Spleen (tissue), 11 donors: ENCODE measurements at regions not wholly inside any gene's neighbourhood (a gene's known extent, or its start where the extent isn't known, plus 50 kb on each side); places are given as distances from the start of the nearest gene placed in this dataset.
"Not testable (repeated sequence)": the region's sequence is repeated elsewhere in the genome, so short reads cannot be mapped to it uniquely, and the experiment has no call there.

Experiments used
- DNase-seq: peaks from one replicate; pipeline ENCODE4 v3.0.0-alpha.2; 2020
- H3K27ac ChIP-seq, 8 donors: fragments of 200-600 bp; sonication (generic) in 7 of 8; 1 replicate in 4 of 8; 2 replicates in 4 of 8; pipeline versions ENCODE4 v1.5.0 to v1.8.0; 2016 to 2021; ENCODE audit warnings: inconsistent platforms in 4 of 8, mild to moderate bottlenecking in 4 of 8, moderate library complexity in 1 of 8
- H3K27me3 ChIP-seq, 7 donors: fragments of 200-600 bp; sonication (generic) in 6 of 7; replicated peaks in 1 of 7; 1 replicate in 4 of 7; 2 replicates in 3 of 7; pipeline versions ENCODE4 v1.5.0 to v1.8.0; 2016 to 2021; ENCODE audit warnings: inconsistent platforms in 3 of 7, mild to moderate bottlenecking in 1 of 7
- H3K36me3 ChIP-seq, 6 donors: fragments of 200-600 bp; sonication (generic) in 5 of 6; 1 replicate in 4 of 6; 2 replicates in 2 of 6; pipeline versions ENCODE4 v1.5.0 to v1.8.0; 2016 to 2021; ENCODE audit warnings: inconsistent platforms in 2 of 6
- H3K4me1 ChIP-seq, 6 donors: fragments of 200-600 bp; sonication (generic) in 5 of 6; 1 replicate in 3 of 6; 2 replicates in 3 of 6; pipeline versions ENCODE4 v1.5.0 to v1.8.0; 2016 to 2021; ENCODE audit warnings: inconsistent platforms in 3 of 6
- H3K4me3 ChIP-seq, 8 donors: fragments of 200-600 bp; sonication (generic) in 7 of 8; 1 replicate in 4 of 8; 2 replicates in 4 of 8; pipeline versions ENCODE4 v1.5.0 to v1.8.0; 2016 to 2021; ENCODE audit warnings: inconsistent platforms in 4 of 8, mild to moderate bottlenecking in 4 of 8, moderate library complexity in 2 of 8
- H3K9me3 ChIP-seq, 8 donors: fragments of 200-600 bp; sonication (generic) in 7 of 8; 1 replicate in 4 of 8; 2 replicates in 4 of 8; pipeline versions ENCODE4 v1.5.0 to v1.8.0; 2016 to 2021; ENCODE audit warnings: inconsistent platforms in 4 of 8
- CTCF ChIP-seq, 11 experiments: fragments of 200-600 bp in 7 of 11; fragments of 450-650 bp in 4 of 11; sonication (generic) in 4 of 11; IDR thresholded peaks in 8 of 11; conservative IDR thresholded peaks in 3 of 11; 1 replicate in 7 of 11; 2 replicates in 4 of 11; pipeline versions ENCODE4 v1.4.0 to v1.8.0; 2016 to 2021; ENCODE audit warnings: antibody characterized with exemption in 11 of 11, inconsistent platforms in 4 of 11, mild to moderate bottlenecking in 1 of 11
- POLR2A ChIP-seq, 3 donors: fragments of 450-650 bp; IDR thresholded peaks; one replicate each; pipeline ENCODE4 v1.5.1; 2017; ENCODE audit warnings: antibody characterized with exemption in 3 of 3, mild to moderate bottlenecking in 1 of 3
- POLR2AphosphoS5 ChIP-seq, 3 donors: sonication (generic); formaldehyde crosslinking; IDR thresholded peaks; one replicate each; pipeline ENCODE4 v1.5.1; 2017; ENCODE audit warnings: antibody characterized with exemption in 3 of 3
- WGBS, 5 donors: extraction: QIAGEN DNeasy Blood & Tissue Kit in 3 of 5; methylation state at CpG; one replicate each; pipeline versions ENCODE4 v1.1.5 to v1.1.7; 2013 to 2018; 5-methylcytosine and 5-hydroxymethylcytosine counted together
- intact Hi-C: fragments of 100-400 bp; cut with DNase I; formaldehyde crosslinking; loops from one replicate; pipeline ENCODE4 v1.15.0; 2023; ENCODE audit warnings: low total_unique reads
- donor health status: healthy with polysubstance abuse.
- donor health status: DM: no; HTN: no; CAD: no; lungs with moderate emphysema.
- donor health status: DM: no; HTN: no; CAD: no.
- donor health status: Bipolar disorder and iron deficiency.
- donor health status: healthy.
- donor health status: DM: no; HTN: no; CAD: no.
- donor health status: DM: yes; HTN: yes; CAD: no.

GRCh38 chr16:88202207-88202745 is 180.5 kb upstream of the ZNF469 start:
- WGBS, 5 donors = 69 to 91% (median 84%) methylated on average over 7 to 13 of the region's 13 CpGs
- TF ChIP-seq POLR2A (IDR thresholded peaks at IDR 0.05) (no peak), POLR2AphosphoS5 (IDR thresholded peaks at IDR 0.05) (no peak), CTCF (IDR thresholded peaks at IDR 0.05 in 8 of 11, conservative IDR thresholded peaks at IDR 0.05 in 3 of 11) (no peak)
- intact Hi-C loops = no loop called here
- Histone ChIP-seq H3K27ac (no peak overlapping the region), H3K36me3 (no peaks in the 10 kb centered on the region), H3K9me3 (no peaks in the 10 kb centered on the region), H3K4me1 (no peaks in the 10 kb centered on the region), H3K4me3 (no peak overlapping the region), H3K27me3 (no peaks in the 10 kb centered on the region)
- no peak for DNase-seq

DNA sequence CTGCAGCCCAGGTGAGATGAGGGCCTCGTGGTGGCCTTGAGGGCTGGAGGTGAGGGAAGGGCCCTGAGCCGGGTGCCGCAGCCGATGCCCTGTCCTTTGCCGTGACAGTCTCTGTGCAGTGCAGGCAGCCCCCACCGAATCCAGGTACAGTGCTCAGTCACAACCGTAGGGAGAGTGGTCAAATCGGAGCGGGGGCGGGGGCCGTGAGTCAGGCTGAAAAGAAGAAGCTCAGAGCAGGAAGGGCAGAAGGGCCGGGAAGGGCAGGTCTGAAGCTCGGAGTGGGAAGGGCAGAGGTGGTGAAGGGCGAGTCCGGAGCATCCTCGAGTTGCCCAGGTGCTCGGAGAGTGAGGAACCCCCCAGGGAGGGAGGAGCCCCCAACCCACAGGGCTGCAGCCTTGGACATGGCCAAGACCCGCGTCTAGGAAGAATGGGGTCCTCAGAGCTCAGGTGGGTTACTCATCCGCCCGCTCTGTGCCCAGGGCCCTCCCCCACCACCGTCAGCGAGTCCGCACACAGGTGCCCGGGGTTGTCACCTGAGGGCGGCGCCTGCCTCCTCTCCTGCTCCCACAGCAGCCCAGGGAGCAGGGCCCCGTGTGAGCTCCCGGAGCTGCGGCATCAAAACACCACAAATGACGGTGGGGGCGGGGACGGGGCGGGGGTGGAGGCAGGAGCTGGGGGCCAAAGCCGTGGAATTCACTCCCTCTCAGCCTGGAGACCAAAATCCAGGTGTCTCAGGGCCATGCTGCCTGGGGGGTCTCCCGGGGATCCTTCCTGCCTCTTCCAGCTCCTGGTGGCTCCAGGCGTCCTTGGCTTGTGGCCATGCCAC is 179.7 kb upstream of the ZNF469 start:
- H3K4me1 ChIP-seq, intact Hi-C loops, H3K9me3 ChIP-seq, H3K36me3 ChIP-seq, H3K4me3 ChIP-seq, DNase-seq, H3K27me3 ChIP-seq, H3K27ac ChIP-seq: not testable (repeated sequence)
- whole genome bisulfite sequencing, 5 donors = 85 to 91% (median 88%) methylated on average over 22 to 37 of the region's 37 CpGs

- H3K27ac ChIP-seq, H3K4me3 ChIP-seq, DNase-seq, H3K9me3 ChIP-seq, H3K36me3 ChIP-seq, H3K27me3 ChIP-seq, H3K4me1 ChIP-seq, intact Hi-C loops: not testable (repeated sequence)
- WGBS, 5 donors = 82 to 91% (median 87%) methylated on average over 29 to 37 of the region's 37 CpGs
Measured at GRCh38 chr16:88204131-88205110, 178.3 kb upstream of the ZNF469 start.

GRCh38 chr16:88205482-88205881 is 177.3 kb upstream of the ZNF469 start:
- 89 to 94% (median 92%) methylated on average over 17 of the region's 17 CpGs for WGBS, 5 donors
- H3K27me3 ChIP-seq, H3K27ac ChIP-seq, intact Hi-C loops, H3K4me3 ChIP-seq, H3K9me3 ChIP-seq, H3K4me1 ChIP-seq, H3K36me3 ChIP-seq: not testable (repeated sequence)
- peak; percentile 52 for DNase-seq

DNA sequence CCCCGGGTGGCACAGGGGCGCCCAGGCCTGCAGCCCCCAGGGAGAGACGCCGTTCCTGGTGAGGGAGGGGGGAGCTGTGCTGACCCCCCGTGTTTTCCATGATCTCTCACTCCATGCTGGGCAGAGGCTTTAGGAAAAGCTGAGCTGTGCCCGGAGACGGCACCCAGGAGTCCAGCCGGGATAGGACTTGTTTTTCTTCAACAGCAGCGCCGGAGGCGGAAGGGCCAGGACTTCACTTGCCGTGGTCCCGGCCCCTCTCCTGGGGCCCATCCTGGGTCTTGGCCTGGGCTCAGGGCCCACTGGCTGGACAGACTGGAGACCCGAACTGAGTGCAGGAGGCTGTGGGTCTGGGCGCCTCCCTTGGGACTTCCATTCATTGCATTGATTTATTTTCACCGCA is 176.8 kb upstream of the ZNF469 start:
- H3K4me3 ChIP-seq, intact Hi-C loops, H3K36me3 ChIP-seq, H3K27ac ChIP-seq, H3K4me1 ChIP-seq, H3K27me3 ChIP-seq, H3K9me3 ChIP-seq: not testable (repeated sequence)
- DNase-seq = peak; percentile 24
- WGBS, 5 donors = 83 to 91% (median 88%) methylated on average over 8 to 13 of the region's 16 CpGs

DNA sequence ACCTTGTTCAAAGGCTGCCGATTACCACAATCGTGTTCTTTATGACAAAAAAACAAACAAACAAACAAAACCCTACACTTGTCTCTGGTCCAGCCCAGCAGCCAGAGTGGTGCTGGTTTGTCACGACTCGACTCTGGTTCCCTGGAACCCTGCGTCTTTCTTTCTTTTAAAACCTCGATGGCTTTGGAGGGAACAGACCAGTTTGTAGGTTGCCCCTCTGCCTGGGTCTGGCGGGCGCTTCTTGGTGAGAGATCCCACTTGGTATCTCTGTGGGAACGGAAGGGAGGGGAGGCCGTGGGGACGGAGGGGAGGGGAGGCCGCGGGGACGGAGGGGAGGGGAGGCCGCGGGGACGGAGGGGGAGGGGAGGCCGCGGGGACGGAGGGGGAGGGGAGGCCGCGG is 176.2 kb upstream of the ZNF469 start:
- H3K4me3 ChIP-seq, intact Hi-C loops, H3K27ac ChIP-seq, H3K9me3 ChIP-seq, H3K36me3 ChIP-seq, H3K4me1 ChIP-seq, H3K27me3 ChIP-seq: not testable (repeated sequence)
- peak; percentile 28 for DNase-seq
- WGBS, 5 donors = 82 to 95% (median 93%) methylated on average over 8 to 14 of the region's 22 CpGs
